ENCODE measurements at regions not wholly inside any gene's neighbourhood (a gene's known extent, or its start where the extent isn't known, plus 50 kb on each side); places are given as distances from the start of the nearest gene placed in this dataset.

DNA sequence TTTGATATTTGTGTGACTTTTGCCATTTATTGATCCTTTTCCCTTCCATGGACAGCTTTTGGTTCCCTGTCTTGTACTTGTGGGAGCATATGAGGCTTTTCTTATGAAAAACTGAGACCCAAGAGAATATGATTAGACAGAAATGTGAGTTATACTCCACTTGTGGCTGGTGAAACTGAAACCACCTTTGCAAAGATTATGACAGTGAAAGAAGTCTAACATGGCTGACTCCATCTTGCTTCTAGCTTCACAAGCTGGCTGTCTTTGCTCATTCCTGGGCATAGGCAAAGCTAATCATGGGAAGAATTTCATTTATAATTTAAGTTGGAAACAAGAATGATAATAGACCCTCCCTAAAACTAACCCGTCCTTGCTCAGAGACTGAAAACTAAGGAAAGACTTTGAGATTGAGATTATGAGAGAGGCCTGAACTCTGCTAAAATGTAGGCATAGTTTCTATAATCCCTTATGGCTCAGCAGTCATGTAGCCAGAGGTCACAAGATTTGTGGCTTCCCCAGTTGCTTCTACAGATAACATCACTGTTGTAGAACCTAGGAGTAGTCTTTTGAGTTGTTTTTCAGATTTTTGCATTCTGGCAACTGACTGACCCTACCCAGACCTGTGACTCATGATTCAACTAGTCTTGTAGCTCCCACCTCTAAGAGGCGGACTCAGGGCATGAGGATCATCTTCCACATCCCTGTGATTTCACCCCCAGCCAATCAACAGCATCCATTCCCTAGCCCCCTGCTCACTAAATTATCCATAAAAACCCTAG is 50.9 kb upstream of the CD2AP start:
- TF ChIP-seq, protein P1, sequence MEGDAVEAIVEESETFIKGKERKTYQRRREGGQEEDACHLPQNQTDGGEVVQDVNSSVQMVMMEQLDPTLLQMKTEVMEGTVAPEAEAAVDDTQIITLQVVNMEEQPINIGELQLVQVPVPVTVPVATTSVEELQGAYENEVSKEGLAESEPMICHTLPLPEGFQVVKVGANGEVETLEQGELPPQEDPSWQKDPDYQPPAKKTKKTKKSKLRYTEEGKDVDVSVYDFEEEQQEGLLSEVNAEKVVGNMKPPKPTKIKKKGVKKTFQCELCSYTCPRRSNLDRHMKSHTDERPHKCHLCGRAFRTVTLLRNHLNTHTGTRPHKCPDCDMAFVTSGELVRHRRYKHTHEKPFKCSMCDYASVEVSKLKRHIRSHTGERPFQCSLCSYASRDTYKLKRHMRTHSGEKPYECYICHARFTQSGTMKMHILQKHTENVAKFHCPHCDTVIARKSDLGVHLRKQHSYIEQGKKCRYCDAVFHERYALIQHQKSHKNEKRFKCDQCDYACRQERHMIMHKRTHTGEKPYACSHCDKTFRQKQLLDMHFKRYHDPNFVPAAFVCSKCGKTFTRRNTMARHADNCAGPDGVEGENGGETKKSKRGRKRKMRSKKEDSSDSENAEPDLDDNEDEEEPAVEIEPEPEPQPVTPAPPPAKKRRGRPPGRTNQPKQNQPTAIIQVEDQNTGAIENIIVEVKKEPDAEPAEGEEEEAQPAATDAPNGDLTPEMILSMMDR (IDR thresholded peaks at IDR 0.05; ENCODE audit: low read depth, low read length, poor library complexity, severe bottlenecking): no peak
- TF ChIP-seq EZH2phosphoT487 (IDR thresholded peaks at IDR 0.05; ENCODE audit: borderline replicate concordance, low read length): no peak

Measured in DOHH2 (cell line).